ENCODE measurements at regions not wholly inside any gene's neighbourhood (a gene's known extent, or its start where the extent isn't known, plus 50 kb on each side); places are given as distances from the start of the nearest gene placed in this dataset.

- no peak for DNase-seq (ENCODE audit: low read depth in 2 of 2)
These were observed 223.9 kb upstream of the FLRT2 start for GRCh38 chr14:85306024-85306423.

- DNase-seq (ENCODE audit: low read depth in 2 of 2) = no peak
These were observed 221.2 kb upstream of the FLRT2 start for GRCh38 chr14:85308531-85309300.

- DNase-seq (ENCODE audit: low read depth in 2 of 2) = no peak
These were observed 219.3 kb upstream of the FLRT2 start for GRCh38 chr14:85310491-85311272.

- no peak for DNase-seq (ENCODE audit: low read depth in 2 of 2)
These were observed 216.3 kb upstream of the FLRT2 start for GRCh38 chr14:85313560-85314207.

GRCh38 chr14:85315290-85315689 lies 214.7 kb upstream of the FLRT2 start:
- DNase-seq (ENCODE audit: low read depth in 2 of 2) = no peak

GRCh38 chr14:85315733-85316290 lies 214.1 kb upstream of the FLRT2 start:
- no peak for DNase-seq (ENCODE audit: low read depth in 2 of 2)

- DNase-seq (ENCODE audit: low read depth in 2 of 2) = no peak
These were observed 213.1 kb upstream of the FLRT2 start for GRCh38 chr14:85316701-85317410.

- no peak for DNase-seq (ENCODE audit: low read depth in 2 of 2)
These were observed 212.4 kb upstream of the FLRT2 start for GRCh38 chr14:85317491-85318021.

- no peak for DNase-seq (ENCODE audit: low read depth in 2 of 2)
These were observed 210.8 kb upstream of the FLRT2 start for GRCh38 chr14:85319101-85319500.

- DNase-seq (ENCODE audit: low read depth in 2 of 2) = no peak
These were observed 209.8 kb upstream of the FLRT2 start for GRCh38 chr14:85319998-85320630.

- no peak for DNase-seq (ENCODE audit: low read depth in 2 of 2)
These were observed 204.6 kb upstream of the FLRT2 start for GRCh38 chr14:85325134-85326017.

GRCh38 chr14:85332401-85332800 lies 197.5 kb upstream of the FLRT2 start:
- no peak for DNase-seq (ENCODE audit: low read depth in 2 of 2)

- DNase-seq (ENCODE audit: low read depth in 2 of 2) = no peak
These were observed 196.6 kb upstream of the FLRT2 start for GRCh38 chr14:85333313-85333712.

- DNase-seq (ENCODE audit: low read depth in 2 of 2) = no peak
These were observed 196.1 kb upstream of the FLRT2 start for GRCh38 chr14:85333841-85334240.

- no peak for DNase-seq (ENCODE audit: low read depth in 2 of 2)
These were observed 195.6 kb upstream of the FLRT2 start for GRCh38 chr14:85334316-85334715.

GRCh38 chr14:85336257-85336656 lies 193.7 kb upstream of the FLRT2 start:
- no peak for DNase-seq (ENCODE audit: low read depth in 2 of 2)

- DNase-seq (ENCODE audit: low read depth in 2 of 2) = no peak
These were observed 193.1 kb upstream of the FLRT2 start for GRCh38 chr14:85336817-85337216.

- DNase-seq (ENCODE audit: low read depth in 2 of 2) = no peak
These were observed 191.0 kb upstream of the FLRT2 start for GRCh38 chr14:85338895-85339294.

GRCh38 chr14:85342858-85343607 lies 186.9 kb upstream of the FLRT2 start:
- DNase-seq (ENCODE audit: low read depth in 2 of 2) = no peak

Measured in stimulated activated CD8-positive, alpha-beta memory T cell treated with anti-CD3 and anti-CD28 coated beads, Interleukin-2, amount 100 ng/mL, for 48 hours (primary cell).